Tibial artery (tissue), 4 donors: ENCODE measurements at regions not wholly inside any gene's neighbourhood (a gene's known extent, or its start where the extent isn't known, plus 50 kb on each side); places are given as distances from the start of the nearest gene placed in this dataset.

Source experiments
- DNase-seq, 2 donors: peaks; one replicate each; pipeline ENCODE4 v3.0.0-alpha.2; 2019
- H3K27ac ChIP-seq, 2 donors: fragments of 200-600 bp; sonication (generic) in 1 of 2; 1 replicate in 1 of 2; 2 replicates in 1 of 2; pipeline ENCODE4 v1.5.1; 2018 to 2019; ENCODE audit warnings: mild to moderate bottlenecking in 1 of 2
- H3K27me3 ChIP-seq, 2 donors: fragments of 200-600 bp; sonication (generic) in 1 of 2; one replicate each; pipeline versions ENCODE4 v1.5.1 to v1.6.0; 2016 to 2019
- H3K36me3 ChIP-seq, 3 donors: fragments of 200-600 bp; sonication (generic) in 2 of 3; one replicate each; pipeline ENCODE4 v1.5.1; 2016 to 2019; ENCODE audit warnings: mild to moderate bottlenecking in 2 of 3
- H3K4me1 ChIP-seq, 4 donors: fragments of 200-600 bp; sonication (generic) in 2 of 4; 1 replicate in 3 of 4; 2 replicates in 1 of 4; pipeline ENCODE4 v1.5.1; 2016 to 2019
- H3K4me3 ChIP-seq, 2 donors: fragments of 200-600 bp; sonication (generic) in 1 of 2; 1 replicate in 1 of 2; 2 replicates in 1 of 2; pipeline ENCODE4 v1.5.1; 2018 to 2019; ENCODE audit warnings: mild to moderate bottlenecking in 2 of 2
- H3K9me3 ChIP-seq, 3 donors: fragments of 200-600 bp; sonication (generic) in 1 of 3; one replicate each; pipeline ENCODE4 v1.5.1; 2016 to 2019
- intact Hi-C: fragments of 100-400 bp; cut with DNase I; formaldehyde crosslinking; loops from one replicate; pipeline ENCODE4 v1.15.0; 2023; ENCODE audit warnings: low total_unique reads
- TF ChIP-seq, protein P1 (sequence below), 2 experiments: fragments of 200-600 bp in 1 of 2; fragments of 450-650 bp in 1 of 2; IDR thresholded peaks; one replicate each; pipeline ENCODE4 v1.5.1; 2017 to 2019; ENCODE audit warnings: antibody characterized with exemption in 2 of 2, mild to moderate bottlenecking in 1 of 2, moderate library complexity in 1 of 2

DNA sequence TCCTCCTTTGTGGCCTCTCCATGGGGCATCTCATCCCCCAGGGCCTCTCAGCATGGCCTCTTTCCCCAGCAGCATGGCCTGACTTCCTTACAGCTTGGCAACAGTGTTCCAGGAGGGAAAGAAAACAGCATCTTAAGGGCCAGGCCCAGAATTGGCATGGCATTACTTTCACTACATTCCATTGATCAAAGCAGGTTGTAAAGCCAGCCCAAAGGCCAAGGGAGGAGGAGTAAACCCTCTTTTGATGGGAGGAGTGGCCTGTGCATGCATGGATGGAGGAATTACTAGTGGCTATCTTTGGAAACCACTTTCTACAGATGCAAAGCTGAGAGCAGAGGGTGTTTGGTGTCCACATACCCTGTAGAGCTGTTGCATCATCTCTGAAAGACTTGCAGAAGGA, 149.4 kb downstream of the AIPL1 start:
- H3K36me3 ChIP-seq = no peaks in the 10 kb centered on the region
- H3K9me3 ChIP-seq = peaks cover 0 to 4% (median 0%) of the 10 kb centered on the region in 3 donors
- TF ChIP-seq, protein P1, sequence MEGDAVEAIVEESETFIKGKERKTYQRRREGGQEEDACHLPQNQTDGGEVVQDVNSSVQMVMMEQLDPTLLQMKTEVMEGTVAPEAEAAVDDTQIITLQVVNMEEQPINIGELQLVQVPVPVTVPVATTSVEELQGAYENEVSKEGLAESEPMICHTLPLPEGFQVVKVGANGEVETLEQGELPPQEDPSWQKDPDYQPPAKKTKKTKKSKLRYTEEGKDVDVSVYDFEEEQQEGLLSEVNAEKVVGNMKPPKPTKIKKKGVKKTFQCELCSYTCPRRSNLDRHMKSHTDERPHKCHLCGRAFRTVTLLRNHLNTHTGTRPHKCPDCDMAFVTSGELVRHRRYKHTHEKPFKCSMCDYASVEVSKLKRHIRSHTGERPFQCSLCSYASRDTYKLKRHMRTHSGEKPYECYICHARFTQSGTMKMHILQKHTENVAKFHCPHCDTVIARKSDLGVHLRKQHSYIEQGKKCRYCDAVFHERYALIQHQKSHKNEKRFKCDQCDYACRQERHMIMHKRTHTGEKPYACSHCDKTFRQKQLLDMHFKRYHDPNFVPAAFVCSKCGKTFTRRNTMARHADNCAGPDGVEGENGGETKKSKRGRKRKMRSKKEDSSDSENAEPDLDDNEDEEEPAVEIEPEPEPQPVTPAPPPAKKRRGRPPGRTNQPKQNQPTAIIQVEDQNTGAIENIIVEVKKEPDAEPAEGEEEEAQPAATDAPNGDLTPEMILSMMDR (IDR thresholded peaks at IDR 0.05) = no peak
- intact Hi-C loops = no loop called here
- no peaks in the 10 kb centered on the region for H3K4me1 ChIP-seq
- no peak overlapping the region for H3K4me3 ChIP-seq
- H3K27ac ChIP-seq = no peak overlapping the region
- DNase-seq = no peak
- H3K27me3 ChIP-seq = peaks cover 0 to 10% of the 10 kb centered on the region in 2 donors

DNA sequence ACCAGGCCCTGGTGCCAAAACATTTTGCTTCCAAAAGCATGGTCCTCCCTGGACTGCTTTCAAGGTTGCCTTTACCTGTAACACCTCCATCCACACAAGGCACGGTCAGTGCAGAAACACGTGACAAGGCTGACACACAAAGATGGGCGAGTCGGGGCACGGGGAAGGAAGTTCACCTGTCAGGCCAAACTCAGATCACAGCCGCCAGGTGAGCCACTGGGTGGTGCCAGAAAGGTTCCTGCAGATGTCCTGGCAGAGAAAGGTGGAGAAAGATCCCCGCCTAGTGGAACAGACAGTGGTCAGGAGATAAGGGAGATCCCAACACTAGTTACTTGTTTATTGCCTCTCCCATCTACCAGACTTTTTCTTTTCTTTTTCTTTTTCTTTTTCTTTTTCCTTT, 155.3 kb downstream of the AIPL1 start:
- intact Hi-C loops = no loop called here
- no peak for DNase-seq
- Histone ChIP-seq H3K27ac (no peak overlapping the region), H3K36me3 (no peaks in the 10 kb centered on the region), H3K9me3 (peaks cover 0 to 4% (median 0%) of the 10 kb centered on the region in 3 donors), H3K4me3 (no peak overlapping the region), H3K27me3 (peaks cover 0 to 7% of the 10 kb centered on the region in 2 donors), H3K4me1 (no peaks in the 10 kb centered on the region)
- TF ChIP-seq, protein P1 (IDR thresholded peaks at IDR 0.05) = no peak

DNA sequence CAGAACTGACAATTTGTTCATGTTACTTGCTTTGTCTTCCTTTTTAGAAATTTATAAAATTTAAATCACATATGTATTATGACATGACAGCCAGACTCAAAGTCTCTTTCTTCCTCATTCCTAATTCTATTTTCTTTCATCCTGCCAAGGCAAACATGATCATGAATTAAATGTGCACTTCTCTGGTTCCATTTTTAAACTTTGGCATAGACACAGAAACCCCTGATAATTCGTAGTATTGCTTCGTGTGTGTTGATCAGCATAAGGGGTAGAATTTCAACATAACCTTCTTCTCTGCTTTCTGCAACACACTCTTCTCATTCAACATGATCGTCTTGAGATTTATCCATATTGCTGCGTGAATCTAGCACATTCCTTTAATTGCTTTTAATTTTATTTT, 156.5 kb downstream of the AIPL1 start:
- Histone ChIP-seq H3K36me3 (no peaks in the 10 kb centered on the region), H3K27me3 (peaks cover 0 to 7% of the 10 kb centered on the region in 2 donors), H3K4me3 (no peak overlapping the region), H3K4me1 (peaks cover 0 to 4% (median 0%) of the 10 kb centered on the region in 4 donors), H3K27ac (no peak overlapping the region), H3K9me3 (peaks cover 0 to 4% (median 0%) of the 10 kb centered on the region in 3 donors)
- DNase-seq = no peak
- intact Hi-C loops = no loop called here
- TF ChIP-seq, protein P1 (IDR thresholded peaks at IDR 0.05) = no peak

DNA sequence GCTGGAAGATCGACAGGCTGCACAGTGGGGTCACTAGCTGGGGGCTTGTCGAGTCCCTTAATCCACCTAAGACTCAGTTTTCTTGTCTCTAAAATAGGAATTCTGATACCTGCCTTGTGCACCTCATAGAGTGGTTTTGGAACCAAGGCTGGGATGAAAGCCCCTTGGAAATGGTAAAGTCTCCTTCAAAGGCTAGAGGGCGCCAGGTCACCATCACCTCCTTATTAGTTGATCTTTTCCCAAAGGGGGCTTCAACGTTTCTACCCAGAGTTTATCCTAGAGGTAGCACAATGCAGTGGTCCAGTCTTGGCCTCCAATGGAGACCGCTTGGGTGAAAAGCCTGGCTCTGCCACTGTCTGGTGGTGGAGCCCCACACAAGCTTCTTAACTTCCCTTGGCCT, 158.2 kb downstream of the AIPL1 start:
- H3K27me3 ChIP-seq = peaks cover 0 to 2% of the 10 kb centered on the region in 2 donors
- no peak for DNase-seq
- TF ChIP-seq, protein P1 (IDR thresholded peaks at IDR 0.05) = no peak
- H3K4me3 ChIP-seq = no peak overlapping the region
- H3K36me3 ChIP-seq = no peaks in the 10 kb centered on the region
- intact Hi-C loops = no loop called here
- H3K4me1 ChIP-seq = peaks cover 0 to 4% (median 0%) of the 10 kb centered on the region in 4 donors
- no peak overlapping the region for H3K27ac ChIP-seq
- peaks cover 0 to 4% (median 0%) of the 10 kb centered on the region in 3 donors for H3K9me3 ChIP-seq

DNA sequence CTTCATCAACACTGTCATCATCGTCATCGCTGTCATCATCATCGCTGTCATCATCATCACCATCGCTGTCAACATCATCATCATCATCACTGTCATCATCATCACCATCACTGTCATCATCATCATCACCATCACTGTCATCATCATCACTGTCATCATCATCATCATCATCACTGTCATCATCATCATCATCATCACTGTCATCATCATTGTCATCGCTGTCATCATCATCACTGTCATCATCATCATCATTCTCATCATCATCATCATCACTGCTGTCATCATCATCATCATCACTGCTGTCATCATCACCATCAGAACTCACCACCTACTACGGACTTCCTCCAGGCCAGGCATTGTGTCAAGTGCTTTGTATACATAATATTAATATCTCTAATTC, 160.6 kb downstream of the AIPL1 start:
- Histone ChIP-seq H3K4me1 (peaks cover 0 to 4% (median 0%) of the 10 kb centered on the region in 4 donors), H3K9me3 (no peaks in the 10 kb centered on the region), H3K27ac (no peak overlapping the region), H3K36me3 (no peaks in the 10 kb centered on the region), H3K27me3 (no peaks in the 10 kb centered on the region), H3K4me3 (no peak overlapping the region)
- TF ChIP-seq, protein P1 (IDR thresholded peaks at IDR 0.05) = no peak
- no peak for DNase-seq
- intact Hi-C loops = no loop called here

DNA sequence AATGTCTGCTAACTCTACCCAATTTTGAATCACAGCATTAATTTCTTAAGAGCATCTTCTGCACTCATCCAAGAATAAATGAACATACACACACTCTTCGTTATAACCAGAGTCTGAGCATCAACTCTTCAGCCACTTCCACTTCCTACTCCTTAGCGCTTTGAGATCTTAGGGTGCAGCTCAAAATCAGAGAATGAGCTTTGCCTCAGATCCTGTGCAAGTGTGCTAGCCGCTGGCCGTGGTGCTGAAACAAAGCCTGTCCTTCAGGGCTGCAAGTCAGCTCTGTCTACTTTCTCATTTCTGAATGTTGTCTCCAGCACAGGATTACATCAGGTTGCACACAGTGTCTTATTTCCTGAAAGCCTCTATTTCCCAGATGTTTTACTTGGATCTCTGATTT, 165.4 kb downstream of the AIPL1 start:
- Histone ChIP-seq H3K9me3 (no peaks in the 10 kb centered on the region), H3K27me3 (no peaks in the 10 kb centered on the region), H3K36me3 (no peaks in the 10 kb centered on the region), H3K27ac (no peak overlapping the region), H3K4me3 (no peak overlapping the region), H3K4me1 (peaks cover 0 to 4% (median 0%) of the 10 kb centered on the region in 4 donors)
- no peak for DNase-seq
- intact Hi-C loops = no loop called here
- TF ChIP-seq, protein P1 (IDR thresholded peaks at IDR 0.05) = no peak
